GM19438 (cell line): ENCODE measurements at regions not wholly inside any gene's neighbourhood (a gene's known extent, or its start where the extent isn't known, plus 50 kb on each side); places are given as distances from the start of the nearest gene placed in this dataset.
A peak's percentile ranks its signal among the peaks of the same experiment; 100 is the strongest.

ENCODE experiments used
- ATAC-seq: cut with Tn5 transposase; IDR thresholded peaks from one replicate; pipeline ENCODE4 v1.9.1; 2021; ENCODE audit warnings: low read depth; ENCODE audit not compliant: unreplicated experiment

GRCh38 chr2:88832311-88832991 is 141.0 kb downstream of the RPIA start:
- ATAC-seq = peak; percentile 38

- ATAC-seq = no peak
These were observed 141.5 kb downstream of the RPIA start for GRCh38 chr2:88832992-88833389.

- ATAC-seq = no peak
These were observed 142.9 kb downstream of the RPIA start for GRCh38 chr2:88834376-88834775.

GRCh38 chr2:88834866-88835265 is 143.4 kb downstream of the RPIA start:
- no peak for ATAC-seq

GRCh38 chr2:88835726-88836125 is 144.3 kb downstream of the RPIA start:
- no peak for ATAC-seq

- no peak for ATAC-seq
These were observed 144.9 kb downstream of the RPIA start for GRCh38 chr2:88836351-88836750.

GRCh38 chr2:88837511-88838160 is 146.2 kb downstream of the RPIA start:
- no peak for ATAC-seq

- peak; percentile 81 for ATAC-seq
These were observed 146.7 kb downstream of the RPIA start for GRCh38 chr2:88838165-88838635.

- ATAC-seq = no peak
These were observed 149.9 kb downstream of the RPIA start for GRCh38 chr2:88841224-88841929.

- no peak for ATAC-seq
These were observed 151.4 kb downstream of the RPIA start for GRCh38 chr2:88842656-88843460.

GRCh38 chr2:88843651-88844050 is 152.2 kb downstream of the RPIA start:
- no peak for ATAC-seq

- no peak for ATAC-seq
These were observed 153.5 kb downstream of the RPIA start for GRCh38 chr2:88844960-88845359.

GRCh38 chr2:88845772-88846661 is 154.5 kb downstream of the RPIA start:
- ATAC-seq = peak; percentile 84

- ATAC-seq = no peak
These were observed 161.4 kb downstream of the RPIA start for GRCh38 chr2:88852753-88853402.

- ATAC-seq = no peak
These were observed 161.9 kb downstream of the RPIA start for GRCh38 chr2:88853403-88853790.

- ATAC-seq = no peak
These were observed 163.1 kb downstream of the RPIA start for GRCh38 chr2:88854528-88854927.

GRCh38 chr2:88855620-88856408 is 164.3 kb downstream of the RPIA start:
- ATAC-seq = peak; percentile 40

- peak; percentile 2 for ATAC-seq
These were observed 165.1 kb downstream of the RPIA start for GRCh38 chr2:88856409-88857135.
